BJ (cell line): ENCODE measurements at regions not wholly inside any gene's neighbourhood (a gene's known extent, or its start where the extent isn't known, plus 50 kb on each side); places are given as distances from the start of the nearest gene placed in this dataset.

Experiments
- CTCF ChIA-PET: fragments of 350-600 bp; formaldehyde crosslinking; extraction: SDS; loops from one replicate; lab custom pipeline; 2021; ENCODE audit warnings: antibody characterized with exemption, inconsistent platforms; lab: Yijun Ruan, JAX
- POLR2A ChIA-PET: fragments of 300-600 bp; sonication (Branson Sonifier 250); formaldehyde crosslinking; extraction: SDS; loops from one replicate; lab custom pipeline; 2021; ENCODE audit warnings: antibody characterized with exemption; lab: Charles Lee
- DNase-seq: peaks from one replicate; pipeline ENCODE4 v3.0.0-alpha.2; 2011; ENCODE audit warnings: low read depth
- H3K27me3 ChIP-seq: 2 replicates; pipeline ENCODE4 v1.6.0; 2011; ENCODE audit warnings: low read length; ENCODE audit not compliant: control insufficient read depth, insufficient read depth
- H3K36me3 ChIP-seq: 2 replicates; pipeline ENCODE4 v1.5.1; 2011; ENCODE audit warnings: low read length; ENCODE audit not compliant: control insufficient read depth, insufficient read depth
- H3K4me3 ChIP-seq: 2 replicates; pipeline ENCODE4 v1.5.1; 2011; ENCODE audit warnings: low read depth, mild to moderate bottlenecking, control low read depth, low read length
- CTCF ChIP-seq: IDR thresholded peaks from 2 replicates; pipeline ENCODE4 v1.5.1; 2011; ENCODE audit warnings: low read depth, mild to moderate bottlenecking, control low read depth, inconsistent platforms, low read length, moderate library complexity; ENCODE audit not compliant: insufficient read depth

GRCh38 chr2:111616651-111617218, 267.3 kb downstream of the ANAPC1 start:
- Histone ChIP-seq H3K36me3 (no peaks in the 10 kb centered on the region), H3K27me3 (no peaks in the 10 kb centered on the region), H3K4me3 (no peak overlapping the region)
- no peak for TF ChIP-seq CTCF
- ChIA-PET CTCF (no interaction called here), POLR2A (no interaction called here)
- DNase-seq: no peak

GRCh38 chr2:111617299-111618225, 266.4 kb downstream of the ANAPC1 start:
- no peak for DNase-seq
- ChIA-PET POLR2A (no interaction called here), CTCF (no interaction called here)
- H3K27me3 ChIP-seq: no peaks in the 10 kb centered on the region
- no peaks in the 10 kb centered on the region for H3K36me3 ChIP-seq
- TF ChIP-seq CTCF: no peak
- H3K4me3 ChIP-seq: no peak overlapping the region

DNA sequence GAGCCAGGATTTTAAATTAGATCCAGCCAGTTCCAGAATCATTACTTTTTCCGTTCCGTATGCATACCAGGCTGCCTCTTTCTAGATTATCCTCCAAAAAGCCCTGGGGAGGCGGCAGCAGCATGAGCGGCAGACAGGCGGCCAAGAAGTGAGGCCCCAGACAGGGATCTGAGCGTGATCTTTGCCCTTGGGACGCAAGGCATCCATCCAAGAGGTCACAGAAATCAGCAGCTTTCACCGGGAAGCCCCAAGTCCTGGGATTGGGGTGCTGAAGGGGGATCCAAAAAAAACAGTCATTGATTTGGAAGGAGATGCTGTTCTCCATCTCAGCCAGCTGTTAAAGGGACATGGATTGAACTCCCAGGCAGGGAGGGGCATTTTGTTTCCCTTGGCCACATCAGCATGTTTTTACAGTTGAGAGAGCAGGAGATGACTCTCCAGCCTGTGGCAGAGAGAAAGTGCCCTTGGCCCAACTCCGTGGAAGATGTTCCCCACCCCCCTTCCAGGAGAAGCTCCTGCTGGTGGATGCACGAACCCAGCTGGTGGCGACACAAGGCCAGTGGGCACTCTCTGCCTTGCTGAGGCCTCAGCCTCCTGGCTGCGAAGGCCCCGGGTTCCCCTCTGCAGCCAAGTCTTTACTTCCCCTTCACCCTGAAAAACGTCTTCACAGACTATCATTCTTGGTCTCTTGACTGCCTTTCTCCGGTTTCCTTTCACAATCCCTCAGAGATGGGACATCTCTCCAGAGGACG, 265.6 kb downstream of the ANAPC1 start:
- CTCF ChIA-PET: interaction anchor here (0.7 to 1.7 kb wide), 3 partner anchors 23 to 81 kb away, joined by 3 to 4 read pairs (median 4); no protein-coding TSS in a partner anchor
- Histone ChIP-seq H3K36me3 (no peaks in the 10 kb centered on the region), H3K27me3 (no peaks in the 10 kb centered on the region), H3K4me3 (no peak overlapping the region)
- no peak for DNase-seq
- POLR2A ChIA-PET: interaction anchor here (0.6 kb wide), 1 partner anchor 139 kb away, joined by 6 read pairs; no protein-coding TSS in a partner anchor
- no peak for TF ChIP-seq CTCF

DNA sequence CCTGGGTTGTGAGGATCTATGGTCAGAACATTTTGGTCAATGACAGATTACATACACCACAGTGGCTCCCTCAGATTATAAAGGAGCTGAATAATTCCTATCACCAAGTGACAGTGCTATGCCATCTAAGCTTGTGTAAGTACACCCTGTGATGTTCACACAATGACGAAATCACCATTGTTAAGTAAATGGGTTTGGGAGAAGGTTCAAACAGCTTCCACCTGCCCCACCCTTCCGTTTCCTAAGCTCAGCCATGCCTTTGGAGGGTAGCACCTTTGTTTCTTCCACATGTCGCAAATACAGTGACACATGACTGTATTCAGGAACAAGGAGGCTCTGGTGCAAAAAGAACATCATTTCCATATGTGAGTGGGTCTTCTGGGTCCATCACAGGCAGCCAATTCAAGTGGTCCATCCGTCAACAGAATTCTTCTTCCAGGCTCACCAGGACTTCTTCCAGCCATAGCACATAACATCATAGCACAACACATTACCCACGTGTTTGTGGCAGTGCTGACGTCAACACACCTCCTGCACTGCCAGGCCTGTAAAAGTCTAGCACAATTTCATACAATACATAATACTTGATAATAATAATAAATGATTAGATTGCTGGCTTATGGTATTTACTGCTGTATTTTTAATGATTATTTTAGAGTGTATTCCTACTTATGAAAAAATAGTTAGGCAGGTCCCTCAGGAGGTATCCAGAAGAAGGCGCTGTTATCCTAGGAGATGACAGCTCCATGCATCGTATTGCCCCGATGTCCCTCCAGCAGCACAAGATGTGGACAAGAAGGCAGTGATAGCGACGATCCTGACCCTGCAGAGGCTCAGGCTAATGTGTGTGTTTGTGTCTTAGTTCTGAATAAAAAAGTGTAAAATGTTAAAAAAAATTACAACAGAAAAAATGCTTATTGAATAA, 264.8 kb downstream of the ANAPC1 start:
- no peak for TF ChIP-seq CTCF
- no peak for DNase-seq
- ChIA-PET CTCF (interaction anchor here (0.6 to 1.7 kb wide), 4 partner anchors 22 to 1437 kb away, joined by 3 to 4 read pairs (median 4); no protein-coding TSS in a partner anchor), POLR2A (interaction anchor here (0.6 kb wide), 1 partner anchor 138 kb away, joined by 6 read pairs; no protein-coding TSS in a partner anchor)
- Histone ChIP-seq H3K36me3 (no peaks in the 10 kb centered on the region), H3K4me3 (no peak overlapping the region), H3K27me3 (no peaks in the 10 kb centered on the region)
